HCT116 (cell line): ENCODE measurements at regions not wholly inside any gene's neighbourhood (a gene's known extent, or its start where the extent isn't known, plus 50 kb on each side); places are given as distances from the start of the nearest gene placed in this dataset.

Source experiments
- ATAC-seq: fragments of 200-7000 bp; cut with Tn5 transposase; 2 replicates; pipeline ENCODE4 v1.9.1; 2020; ENCODE audit warnings: mild to moderate bottlenecking, moderate library complexity
- BruUV-seq: library from RNA; stranded (reverse); fragments of 400-500 nt; replicated peaks from 2 replicates; lab custom pipeline; 2021; lab: Mats Ljungman, UMichigan
- CTCF ChIA-PET: fragments of 300-600 bp; sonication (Branson Sonifier 250); formaldehyde crosslinking; loops from one replicate; lab custom pipeline; 2021; ENCODE audit warnings: antibody characterized with exemption; lab: Charles Lee
- POLR2A ChIA-PET: fragments of 300-600, 350-600 bp; sonication (Branson Sonifier 250); formaldehyde crosslinking; loops from one replicate; lab custom pipeline; 2021; ENCODE audit warnings: antibody characterized with exemption; lab: Charles Lee
- RAD21 ChIA-PET, 2 experiments: fragments of 300-600 bp; sonication (Branson Sonifier 250); formaldehyde crosslinking; loops; one replicate each; lab custom pipeline; 2023; ENCODE audit warnings: low total read pairs in 2 of 2; ENCODE audit not compliant: uncharacterized antibody in 2 of 2, unreplicated experiment in 2 of 2, low non-redundant PET in 1 of 2; lab: Charles Lee
- DNase-seq: peaks from one replicate; pipeline ENCODE4 v3.0.0-alpha.2; 2010; ENCODE audit warnings: low read depth, low spot score
- H2AFZ ChIP-seq: fragments of 200-600 bp; shearing (Covaris generic), sonication (generic); 2 replicates; pipeline ENCODE4 v1.6.1; 2017; ENCODE audit warnings: low read depth, mixed run types, mixed read lengths, antibody characterized with exemption, low read length; ENCODE audit not compliant: poor library complexity, severe bottlenecking
- H3K27ac ChIP-seq: 2 replicates; pipeline ENCODE4 v1.5.1; 2012; ENCODE audit warnings: low read depth, low read length
- H3K27me3 ChIP-seq: fragments of 200-600 bp; sonication (generic); 2 replicates; pipeline ENCODE4 v1.6.1; 2016; ENCODE audit warnings: mixed run types, low read length, mixed read lengths; ENCODE audit not compliant: insufficient read depth
- H3K36me3 ChIP-seq, 2 experiments: fragments of 200-500 bp in 1 of 2; fragments of 200-600 bp in 1 of 2; sonication (Bioruptor generic) in 1 of 2; sonication (generic) in 1 of 2; 2 replicates each; pipeline versions ENCODE4 v1.5.1 to v1.6.1; 2014 to 2016; ENCODE audit warnings: low read length in 2 of 2, inconsistent platforms in 1 of 2, mixed read lengths in 1 of 2, mixed run types in 1 of 2; ENCODE audit not compliant: insufficient read depth in 2 of 2, control insufficient read depth in 1 of 2
- H3K4me1 ChIP-seq, 2 experiments: fragments of 200-600 bp in 1 of 2; sonication (generic) in 1 of 2; 2 replicates each; pipeline versions ENCODE4 v1.5.1 to v1.6.1; 2012 to 2017; ENCODE audit warnings: low read length in 2 of 2, inconsistent platforms in 1 of 2, mild to moderate bottlenecking in 1 of 2, mixed read lengths in 1 of 2, mixed run types in 1 of 2, moderate library complexity in 1 of 2; ENCODE audit not compliant: insufficient read depth in 2 of 2, control insufficient read depth in 1 of 2
- H3K4me2 ChIP-seq: fragments of 200-600 bp; sonication (generic); 2 replicates; pipeline ENCODE4 v1.6.1; 2017; ENCODE audit warnings: mixed run types, low read length, mixed read lengths
- H3K4me3 ChIP-seq, 2 experiments: fragments of 200-600 bp in 1 of 2; sonication (generic) in 1 of 2; replicated peaks in 1 of 2; 2 replicates each; pipeline ENCODE4 v1.5.1; 2011 to 2016; ENCODE audit warnings: low read length in 2 of 2, control low read depth in 1 of 2, low read depth in 1 of 2, mild to moderate bottlenecking in 1 of 2, mixed read lengths in 1 of 2, mixed run types in 1 of 2
- H3K79me2 ChIP-seq: fragments of 200-600 bp; sonication (generic); 2 replicates; pipeline ENCODE4 v1.6.1; 2017; ENCODE audit warnings: mild to moderate bottlenecking, mixed run types, low read length, moderate library complexity, mixed read lengths; ENCODE audit not compliant: insufficient read depth
- H3K9ac ChIP-seq: fragments of 200-600 bp; sonication (generic); 2 replicates; pipeline ENCODE4 v1.6.1; 2016; ENCODE audit warnings: low read length, mixed read lengths
- H3K9me2 ChIP-seq: fragments of 200-600 bp; sonication (generic), shearing (Covaris generic); 2 replicates; pipeline ENCODE4 v1.6.1; 2017; ENCODE audit warnings: mixed run types, mild to moderate bottlenecking, moderate library complexity; ENCODE audit not compliant: insufficient read depth
- H3K9me3 ChIP-seq, 2 experiments: fragments of 200-500 bp in 1 of 2; fragments of 200-600 bp in 1 of 2; sonication (Bioruptor generic) in 1 of 2; sonication (generic) in 1 of 2; 2 replicates each; pipeline ENCODE4 v1.6.1; 2014 to 2017; ENCODE audit warnings: low read length in 2 of 2, mixed read lengths in 2 of 2, inconsistent platforms in 1 of 2, low read depth in 1 of 2, mild to moderate bottlenecking in 1 of 2, mixed run types in 1 of 2, moderate library complexity in 1 of 2; ENCODE audit not compliant: control insufficient read depth in 1 of 2, insufficient read depth in 1 of 2
- H4K20me1 ChIP-seq: fragments of 200-600 bp; sonication (generic), shearing (Covaris generic); 2 replicates; pipeline ENCODE4 v1.6.1; 2017; ENCODE audit warnings: mixed run types, mild to moderate bottlenecking, moderate library complexity; ENCODE audit not compliant: insufficient read depth
- CEBPB ChIP-seq: IDR thresholded peaks from 2 replicates; pipeline ENCODE4 v1.6.1; 2012; ENCODE audit warnings: low read depth
- ELF1 ChIP-seq: IDR thresholded peaks from 2 replicates; pipeline ENCODE4 v1.6.1; 2012; ENCODE audit warnings: low read depth, borderline replicate concordance
- EZH2 ChIP-seq: fragments of 200-600 bp; sonication (generic); IDR thresholded peaks from 2 replicates; pipeline ENCODE4 v1.6.1; 2017; ENCODE audit warnings: antibody characterized with exemption, mixed run types
- EZH2phosphoT487 ChIP-seq: fragments of 200-600 bp; IDR thresholded peaks from 2 replicates; pipeline ENCODE4 v1.6.1; 2018; ENCODE audit warnings: antibody characterized with exemption, borderline replicate concordance
- POLR2A ChIP-seq: IDR thresholded peaks from 2 replicates; pipeline ENCODE4 v1.7.0; 2011; ENCODE audit warnings: borderline replicate concordance; ENCODE audit not compliant: insufficient read depth, insufficient read length; ENCODE audit errors: extremely low read depth
- POLR2AphosphoS5 ChIP-seq: IDR thresholded peaks from 2 replicates; pipeline ENCODE4 v1.6.1; 2011; ENCODE audit warnings: mild to moderate bottlenecking, low read depth, low read length, moderate library complexity
- RAD21 ChIP-seq: IDR thresholded peaks from 2 replicates; pipeline ENCODE4 v1.6.1; 2012; ENCODE audit warnings: low read depth, mild to moderate bottlenecking
- SIN3A ChIP-seq: IDR thresholded peaks from 2 replicates; pipeline ENCODE4 v1.6.1; 2012; ENCODE audit warnings: low read depth
- YY1 ChIP-seq: IDR thresholded peaks from 2 replicates; pipeline ENCODE4 v1.6.1; 2011; ENCODE audit warnings: low read length, low read depth, moderate library complexity, mild to moderate bottlenecking; ENCODE audit not compliant: insufficient replicate concordance; ENCODE audit errors: extremely low read depth
- intact Hi-C: fragments of 100-400 bp; cut with micrococcal nuclease; formaldehyde crosslinking; loops from 2 replicates; pipeline ENCODE4 v1.10.0; 2022
- TF ChIP-seq, protein P1 (sequence below): IDR thresholded peaks from 2 replicates; pipeline ENCODE4 v1.6.1; 2011; ENCODE audit warnings: mild to moderate bottlenecking, low read length, moderate library complexity; ENCODE audit not compliant: insufficient replicate concordance; ENCODE audit errors: extremely low read depth

DNA sequence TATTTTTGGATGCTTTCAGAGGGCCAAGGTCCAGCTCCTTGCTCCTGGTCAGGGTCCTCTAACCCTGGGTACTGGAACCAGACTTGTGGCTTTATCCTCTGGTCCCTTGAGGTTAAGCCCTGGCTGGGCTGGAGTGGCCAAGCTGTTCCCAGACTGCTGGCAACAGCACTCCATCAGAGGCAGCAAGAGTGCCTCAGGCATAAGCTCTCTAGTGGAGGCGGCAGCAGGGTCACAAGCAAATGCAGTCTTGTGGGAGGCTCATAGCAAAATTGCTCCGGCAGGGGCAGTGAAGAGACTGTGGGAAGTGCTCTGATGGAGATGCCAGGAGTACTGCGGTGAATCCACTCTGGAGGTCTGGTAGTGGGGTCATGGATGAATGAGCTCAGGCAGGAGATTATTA, 128.9 kb upstream of the OTOS start:
- Histone ChIP-seq H2AFZ (no peak overlapping the region), H3K4me2 (no peak overlapping the region), H3K79me2 (no peaks in the 10 kb centered on the region), H3K9ac (no peak overlapping the region), H3K4me1 (no peaks in the 10 kb centered on the region), H3K4me3 (no peak overlapping the region), H3K27me3 (no peaks in the 10 kb centered on the region), H3K36me3 (no peaks in the 10 kb centered on the region), H3K9me2 (no peaks in the 10 kb centered on the region), H4K20me1 (no peaks in the 10 kb centered on the region), H3K9me3 (peaks cover 7 to 17% of the 10 kb centered on the region in 2 experiments; a peak in 2 of 4 replicates), H3K27ac (no peak overlapping the region)
- ChIA-PET POLR2A (no interaction called here), RAD21 (interaction anchor here in 1 of 2 experiments (1.0 kb wide), 1 partner anchor 36 kb away, joined by 7 read pairs; no protein-coding TSS in a partner anchor), CTCF (interaction anchor here (1.1 kb wide), 1 partner anchor 13 kb away, joined by 3 read pairs; no protein-coding TSS in a partner anchor)
- TF ChIP-seq, protein P1, sequence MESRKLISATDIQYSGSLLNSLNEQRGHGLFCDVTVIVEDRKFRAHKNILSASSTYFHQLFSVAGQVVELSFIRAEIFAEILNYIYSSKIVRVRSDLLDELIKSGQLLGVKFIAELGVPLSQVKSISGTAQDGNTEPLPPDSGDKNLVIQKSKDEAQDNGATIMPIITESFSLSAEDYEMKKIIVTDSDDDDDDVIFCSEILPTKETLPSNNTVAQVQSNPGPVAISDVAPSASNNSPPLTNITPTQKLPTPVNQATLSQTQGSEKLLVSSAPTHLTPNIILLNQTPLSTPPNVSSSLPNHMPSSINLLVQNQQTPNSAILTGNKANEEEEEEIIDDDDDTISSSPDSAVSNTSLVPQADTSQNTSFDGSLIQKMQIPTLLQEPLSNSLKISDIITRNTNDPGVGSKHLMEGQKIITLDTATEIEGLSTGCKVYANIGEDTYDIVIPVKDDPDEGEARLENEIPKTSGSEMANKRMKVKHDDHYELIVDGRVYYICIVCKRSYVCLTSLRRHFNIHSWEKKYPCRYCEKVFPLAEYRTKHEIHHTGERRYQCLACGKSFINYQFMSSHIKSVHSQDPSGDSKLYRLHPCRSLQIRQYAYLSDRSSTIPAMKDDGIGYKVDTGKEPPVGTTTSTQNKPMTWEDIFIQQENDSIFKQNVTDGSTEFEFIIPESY = no peak
- no peak for TF ChIP-seq EZH2phosphoT487
- TF ChIP-seq RAD21 = no peak
- TF ChIP-seq POLR2AphosphoS5 = no peak
- TF ChIP-seq EZH2 = no peak
- TF ChIP-seq YY1 = no peak
- no peak for TF ChIP-seq ELF1
- no peak for TF ChIP-seq POLR2A
- TF ChIP-seq SIN3A = no peak
- no peak for TF ChIP-seq CEBPB
- no peak for ATAC-seq
- intact Hi-C loops = no loop called here
- DNase-seq = no peak
- BruUV-seq = no TSS peak
